H1 (cell line): ENCODE measurements at regions not wholly inside any gene's neighbourhood (a gene's known extent, or its start where the extent isn't known, plus 50 kb on each side); places are given as distances from the start of the nearest gene placed in this dataset.

Experiments used
- CTCF ChIA-PET: fragments of 300-600 bp; sonication (Branson Sonifier 250); formaldehyde crosslinking; loops from one replicate; lab custom pipeline; 2021; ENCODE audit not compliant: partially characterized antibody; lab: Charles Lee
- POLR2A ChIA-PET: fragments of 300-600 bp; sonication (Branson Sonifier 250); formaldehyde crosslinking; loops from one replicate; lab custom pipeline; 2021; ENCODE audit warnings: inconsistent platforms; ENCODE audit not compliant: partially characterized antibody; lab: Charles Lee
- DNase-seq, 2 experiments: peaks; one replicate each; pipeline versions ENCODE4 v3.0.0 to v3.0.0-alpha.2; 2010 to 2022; ENCODE audit warnings: low spot score in 2 of 2, low read depth in 1 of 2, mixed read lengths in 1 of 2
- FAIRE-seq: peaks from 2 replicates; lab custom pipeline; 2011; peaks lifted over from hg19 to GRCh38; lab: Jason Lieb, UNC
- H2AFZ ChIP-seq: 2 replicates; pipeline ENCODE4 v1.8.1; 2012; ENCODE audit warnings: low read length, inconsistent platforms
- H2AK5ac ChIP-seq: 2 replicates; pipeline ENCODE4 v1.6.1; 2013; ENCODE audit warnings: low read depth, low read length
- H2BK120ac ChIP-seq: replicated peaks from 2 replicates; pipeline ENCODE3; 2013; ENCODE audit warnings: low read depth, low read length, inconsistent platforms
- H2BK12ac ChIP-seq: 2 replicates; pipeline ENCODE4 v1.6.1; 2013; ENCODE audit warnings: low read depth, low read length
- H2BK15ac ChIP-seq: 2 replicates; pipeline ENCODE4 v1.6.1; 2013; ENCODE audit warnings: low read length
- H2BK20ac ChIP-seq: 2 replicates; pipeline ENCODE4 v1.6.1; 2013; ENCODE audit warnings: low read length
- H2BK5ac ChIP-seq: 2 replicates; pipeline ENCODE4 v1.6.1; 2013; ENCODE audit warnings: low read depth, low read length
- H3K14ac ChIP-seq: 2 replicates; pipeline ENCODE4 v1.6.1; 2013; ENCODE audit warnings: inconsistent platforms; ENCODE audit not compliant: insufficient read length
- H3K18ac ChIP-seq: 2 replicates; pipeline ENCODE4 v1.6.1; 2013; ENCODE audit warnings: low read length; ENCODE audit errors: extremely low read depth
- H3K23ac ChIP-seq: 2 replicates; pipeline ENCODE4 v1.6.1; 2013; ENCODE audit warnings: inconsistent platforms; ENCODE audit not compliant: insufficient read length
- H3K23me2 ChIP-seq: 2 replicates; pipeline ENCODE4 v1.6.1; 2013; ENCODE audit warnings: low read depth, low read length
- H3K27ac ChIP-seq: 2 replicates; pipeline ENCODE4 v1.6.1; 2011; ENCODE audit warnings: low read depth, low read length, inconsistent platforms
- H3K27me3 ChIP-seq, 4 experiments: replicated peaks in 1 of 4; 1 replicate in 1 of 4; 2 replicates in 3 of 4; pipeline versions ENCODE4 v1.6.1 to v1.8.1; 2011 to 2013; ENCODE audit warnings: low read length in 3 of 4, mild to moderate bottlenecking in 3 of 4, inconsistent platforms in 2 of 4, mixed read lengths in 2 of 4, moderate library complexity in 1 of 4; ENCODE audit not compliant: control insufficient read depth in 3 of 4, insufficient read depth in 3 of 4; ENCODE audit errors: extremely low read depth in 1 of 4
- H3K36me3 ChIP-seq, 4 experiments: 2 replicates each; pipeline versions ENCODE4 v1.6.1 to v1.8.1; 2011 to 2013; ENCODE audit warnings: mild to moderate bottlenecking in 4 of 4, low read length in 3 of 4, moderate library complexity in 2 of 4, control low read depth in 1 of 4, inconsistent platforms in 1 of 4; ENCODE audit not compliant: insufficient read depth in 4 of 4, control insufficient read depth in 2 of 4
- H3K4ac ChIP-seq: replicated peaks from 2 replicates; pipeline ENCODE3; 2013; ENCODE audit warnings: low read length, low read depth, mixed read lengths, inconsistent platforms; ENCODE audit not compliant: insufficient read length
- H3K4me1 ChIP-seq, 4 experiments: replicated peaks in 1 of 4; 1 replicate in 1 of 4; 2 replicates in 3 of 4; pipeline versions ENCODE4 v1.6.1 to v1.8.1; 2011 to 2013; ENCODE audit warnings: low read length in 3 of 4, inconsistent platforms in 2 of 4, mixed read lengths in 1 of 4; ENCODE audit not compliant: insufficient read depth in 4 of 4, control insufficient read depth in 3 of 4
- H3K4me2 ChIP-seq, 2 experiments: 2 replicates each; pipeline versions ENCODE4 v1.6.1 to v1.8.1; 2011 to 2013; ENCODE audit warnings: low read depth in 2 of 2, low read length in 2 of 2, control low read depth in 1 of 2, inconsistent platforms in 1 of 2, mild to moderate bottlenecking in 1 of 2; ENCODE audit not compliant: insufficient read depth in 1 of 2
- H3K4me3 ChIP-seq, 4 experiments: fragments of 200-600, 300-600 bp in 1 of 4; sonication (generic), shearing (Covaris generic), sonication (Bioruptor Twin) in 1 of 4; 2 replicates each; pipeline versions ENCODE4 v1.5.1 to v1.8.1; 2011 to 2016; ENCODE audit warnings: low read length in 4 of 4, low read depth in 3 of 4, control low read depth in 2 of 4, inconsistent platforms in 2 of 4, mild to moderate bottlenecking in 2 of 4, mixed read lengths in 1 of 4, moderate library complexity in 1 of 4; ENCODE audit not compliant: insufficient read depth in 2 of 4; ENCODE audit errors: extremely low read depth in 1 of 4
- H3K56ac ChIP-seq: replicated peaks from 2 replicates; pipeline ENCODE3; 2013; ENCODE audit warnings: low read depth, mild to moderate bottlenecking, mixed read lengths, low read length, inconsistent platforms; ENCODE audit not compliant: insufficient read length
- H3K79me1 ChIP-seq: 2 replicates; pipeline ENCODE4 v1.6.1; 2013; ENCODE audit warnings: low read depth, low read length, control low read depth
- H3K79me2 ChIP-seq, 2 experiments: 2 replicates each; pipeline versions ENCODE4 v1.6.1 to v1.8.1; 2012 to 2013; ENCODE audit warnings: low read length in 2 of 2, mild to moderate bottlenecking in 2 of 2, inconsistent platforms in 1 of 2; ENCODE audit not compliant: insufficient read depth in 2 of 2, control insufficient read depth in 1 of 2
- H3K9ac ChIP-seq, 4 experiments: replicated peaks in 1 of 4; 1 replicate in 1 of 4; 2 replicates in 3 of 4; pipeline versions ENCODE4 v1.6.1 to v1.8.1; 2011 to 2013; ENCODE audit warnings: low read depth in 3 of 4, low read length in 3 of 4, control low read depth in 2 of 4, mild to moderate bottlenecking in 2 of 4, moderate library complexity in 2 of 4, inconsistent platforms in 1 of 4; ENCODE audit errors: extremely low read depth in 1 of 4
- H3K9me3 ChIP-seq, 2 experiments: 2 replicates each; pipeline versions ENCODE4 v1.6.1 to v1.8.1; 2012 to 2013; ENCODE audit warnings: mild to moderate bottlenecking in 2 of 2, moderate library complexity in 2 of 2, control low read depth in 1 of 2, inconsistent platforms in 1 of 2, low read depth in 1 of 2, low read length in 1 of 2, mixed read lengths in 1 of 2; ENCODE audit not compliant: insufficient read depth in 2 of 2
- H4K20me1 ChIP-seq, 2 experiments: replicated peaks in 1 of 2; 2 replicates each; pipeline versions ENCODE3 to v1.8.1; 2011 to 2013; ENCODE audit warnings: inconsistent platforms in 2 of 2, low read length in 2 of 2, mild to moderate bottlenecking in 1 of 2; ENCODE audit not compliant: insufficient read depth in 2 of 2, control insufficient read depth in 1 of 2
- H4K5ac ChIP-seq: 2 replicates; pipeline ENCODE4 v1.6.1; 2013; ENCODE audit warnings: low read length, low read depth, mixed read lengths, inconsistent platforms; ENCODE audit not compliant: insufficient read length
- H4K8ac ChIP-seq: 2 replicates; pipeline ENCODE4 v1.8.0; 2013; ENCODE audit warnings: mild to moderate bottlenecking, moderate library complexity, low read length, inconsistent platforms; ENCODE audit not compliant: insufficient read depth; ENCODE audit errors: extremely low read depth
- H4K91ac ChIP-seq: replicated peaks from 2 replicates; pipeline ENCODE3; 2013; ENCODE audit warnings: low read length, mixed read lengths, inconsistent platforms; ENCODE audit not compliant: insufficient read length
- BCL11A ChIP-seq, 2 experiments: IDR thresholded peaks; one replicate each; pipeline ENCODE4 v1.6.1; 2011; ENCODE audit warnings: low read depth in 2 of 2, low read length in 2 of 2, mild to moderate bottlenecking in 2 of 2
- EGR1 ChIP-seq: IDR thresholded peaks from 2 replicates; pipeline ENCODE4 v1.6.1; 2011; ENCODE audit warnings: low read depth, low read length, borderline replicate concordance
- WGBS, 2 experiments: shearing (Covaris generic) in 1 of 2; methylation state at CpG; one replicate each; pipeline versions ENCODE4 v1.1.6 to v1.1.7; 2013 to 2015; ENCODE audit warnings: low lambda C conversion rate in 2 of 2, mixed read lengths in 2 of 2, inconsistent platforms in 1 of 2, low coverage in 1 of 2, missing lambda C conversion rate in 1 of 2; ENCODE audit not compliant: insufficient replicate concordance in 2 of 2, insufficient coverage in 1 of 2, insufficient read length in 1 of 2; ENCODE audit errors: extremely low coverage in 1 of 2, missing lambda C conversion rate in 1 of 2; 5-methylcytosine and 5-hydroxymethylcytosine counted together

DNA sequence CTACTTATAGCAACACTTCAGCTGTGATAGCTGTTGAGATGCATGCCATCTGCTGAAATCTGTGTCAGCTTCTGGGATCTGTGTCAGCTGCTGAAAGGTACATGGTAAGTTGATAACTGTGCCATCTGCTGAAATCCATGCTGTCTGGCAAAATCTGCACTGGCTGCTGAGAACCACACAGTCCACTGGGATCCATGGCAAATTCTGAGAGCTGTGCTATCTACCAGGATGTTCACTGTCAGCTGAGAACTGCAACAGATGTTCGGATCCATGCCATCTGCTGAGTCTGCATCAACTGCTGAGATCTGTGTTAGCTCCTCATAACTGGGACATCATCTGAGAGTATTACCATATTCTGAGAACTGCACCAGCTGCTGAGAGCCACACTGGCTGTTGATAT lies 430.5 kb upstream of the POU3F4 start:
- Histone ChIP-seq H3K23me2 (no peaks in the 10 kb centered on the region), H3K79me2 (no peaks in the 10 kb centered on the region), H3K4ac (no peak overlapping the region), H2BK5ac (no peak overlapping the region), H3K9ac (no peak overlapping the region), H3K36me3 (no peaks in the 10 kb centered on the region), H3K14ac (no peak overlapping the region), H4K8ac (no peak overlapping the region), H2BK15ac (no peak overlapping the region), H3K4me2 (no peak overlapping the region), H3K79me1 (no peaks in the 10 kb centered on the region), H3K4me1 (no peaks in the 10 kb centered on the region), H2BK120ac (no peak overlapping the region), H2AK5ac (no peak overlapping the region), H4K20me1 (no peaks in the 10 kb centered on the region), H2AFZ (no peak overlapping the region), H4K5ac (no peak overlapping the region), H2BK12ac (no peak overlapping the region), H2BK20ac (no peak overlapping the region), H4K91ac (no peak overlapping the region), H3K23ac (no peak overlapping the region), H3K27me3 (no peaks in the 10 kb centered on the region), H3K56ac (no peak overlapping the region), H3K4me3 (no peak overlapping the region), H3K9me3 (peaks cover 0 to 2% of the 10 kb centered on the region in 2 experiments; a peak in 1 of 4 replicates), H3K27ac (no peak overlapping the region), H3K18ac (no peak overlapping the region)
- FAIRE-seq, result no peak
- no peak for DNase-seq
- 83% methylated on average over 1 of the region's 1 CpG; no CpG with 5 or more reads in 1 of the 2 experiments for WGBS, 2 experiments
- TF ChIP-seq EGR1, result no peak
- TF ChIP-seq BCL11A (IDR thresholded peaks at IDR 0.05; ENCODE audit: low read depth in 2 of 2, low read length in 2 of 2), result no peak
- CTCF ChIA-PET, result no interaction called here
- POLR2A ChIA-PET, result no interaction called here
